DMS 273 (cell line): ENCODE measurements at regions not wholly inside any gene's neighbourhood (a gene's known extent, or its start where the extent isn't known, plus 50 kb on each side); places are given as distances from the start of the nearest gene placed in this dataset.
"Not testable (repeated sequence)": the region's sequence is repeated elsewhere in the genome, so short reads cannot be mapped to it uniquely, and the experiment has no call there.

Experiments
- DNase-seq: peaks from one replicate; lab custom pipeline; 2025; ENCODE audit not compliant: unreplicated experiment; lab: John Stamatoyannopoulos, UW

GRCh38 chr5:35561396-35561795 lies 56.3 kb upstream of the SPEF2 start:
- DNase-seq: no peak

GRCh38 chr5:35557748-35558147 lies 59.9 kb upstream of the SPEF2 start:
- DNase-seq: no peak

GRCh38 chr5:35557199-35557598 lies 60.5 kb upstream of the SPEF2 start:
- DNase-seq: no peak

GRCh38 chr5:35554016-35554415 lies 63.6 kb upstream of the SPEF2 start:
- no peak for DNase-seq

- no peak for DNase-seq
Observed at GRCh38 chr5:35545190-35545589, 72.5 kb upstream of the SPEF2 start.

- no peak for DNase-seq
Observed at GRCh38 chr5:35543408-35543807, 74.3 kb upstream of the SPEF2 start.

- DNase-seq: no peak
Observed at GRCh38 chr5:35540002-35540401, 77.7 kb upstream of the SPEF2 start.

- DNase-seq: no peak
Observed at GRCh38 chr5:35538198-35538931, 79.3 kb upstream of the SPEF2 start.

GRCh38 chr5:35533156-35533555 lies 84.5 kb upstream of the SPEF2 start:
- no peak for DNase-seq

- not testable (repeated sequence) for DNase-seq
Observed at GRCh38 chr5:35531553-35531952, 86.1 kb upstream of the SPEF2 start.

- DNase-seq: no peak
Observed at GRCh38 chr5:35518104-35518503, 99.6 kb upstream of the SPEF2 start.

GRCh38 chr5:35516271-35516670 lies 101.4 kb upstream of the SPEF2 start:
- no peak for DNase-seq

GRCh38 chr5:35513612-35514011 lies 104.1 kb upstream of the SPEF2 start:
- DNase-seq: no peak

- DNase-seq: no peak
Observed at GRCh38 chr5:35502206-35502605, 115.5 kb upstream of the SPEF2 start.

- DNase-seq: no peak
Observed at GRCh38 chr5:35488791-35489190, 128.9 kb upstream of the SPEF2 start.

- no peak for DNase-seq
Observed at GRCh38 chr5:35488055-35488454, 129.6 kb upstream of the SPEF2 start.

GRCh38 chr5:35487233-35488025 lies 130.2 kb upstream of the SPEF2 start:
- no peak for DNase-seq

- no peak for DNase-seq
Observed at GRCh38 chr5:35485487-35485886, 132.2 kb upstream of the SPEF2 start.

GRCh38 chr5:35484241-35484640 lies 133.4 kb upstream of the SPEF2 start:
- DNase-seq: no peak

- no peak for DNase-seq
Observed at GRCh38 chr5:35483780-35484179, 133.9 kb upstream of the SPEF2 start.

GRCh38 chr5:35483191-35483590 lies 134.5 kb upstream of the SPEF2 start:
- no peak for DNase-seq

GRCh38 chr5:35482167-35482755 lies 135.4 kb upstream of the SPEF2 start:
- DNase-seq: no peak
